ENCODE measurements at regions not wholly inside any gene's neighbourhood (a gene's known extent, or its start where the extent isn't known, plus 50 kb on each side); places are given as distances from the start of the nearest gene placed in this dataset.

DNA sequence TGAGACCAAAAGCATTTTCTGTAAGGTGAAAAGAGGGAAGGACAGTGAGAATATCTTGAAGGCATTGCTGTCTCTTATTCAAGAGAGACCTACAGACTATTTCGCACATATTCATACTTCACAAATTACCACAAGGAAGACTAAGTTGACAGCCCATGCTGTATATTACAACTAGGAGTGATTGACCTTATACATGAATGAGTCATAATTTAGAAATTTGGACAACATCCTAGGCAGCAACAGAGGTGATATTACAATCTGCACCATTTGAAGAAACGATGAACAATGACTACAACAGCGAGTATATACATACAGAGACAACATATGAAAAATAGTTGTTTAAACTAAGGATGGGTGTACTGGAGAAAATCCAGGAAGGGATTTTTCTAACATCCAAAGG is 971.7 kb downstream of the CDH11 start:
- H3K27ac ChIP-seq (ENCODE audit: low read length), result no peak overlapping the region
- H4K20me1 ChIP-seq (ENCODE audit: insufficient read depth), result no peaks in the 10 kb centered on the region
- no peak overlapping the region for H2AFZ ChIP-seq (ENCODE audit: low read depth, low read length)
- H3K9me3 ChIP-seq (ENCODE audit: low read length), result no peaks in the 10 kb centered on the region
- no peak for TF ChIP-seq EP300 (conservative IDR thresholded peaks at IDR 0.05; ENCODE audit: poor library complexity, severe bottlenecking)
- no peak for TF ChIP-seq RAD21 (conservative IDR thresholded peaks at IDR 0.05)
- TF ChIP-seq, protein P1, sequence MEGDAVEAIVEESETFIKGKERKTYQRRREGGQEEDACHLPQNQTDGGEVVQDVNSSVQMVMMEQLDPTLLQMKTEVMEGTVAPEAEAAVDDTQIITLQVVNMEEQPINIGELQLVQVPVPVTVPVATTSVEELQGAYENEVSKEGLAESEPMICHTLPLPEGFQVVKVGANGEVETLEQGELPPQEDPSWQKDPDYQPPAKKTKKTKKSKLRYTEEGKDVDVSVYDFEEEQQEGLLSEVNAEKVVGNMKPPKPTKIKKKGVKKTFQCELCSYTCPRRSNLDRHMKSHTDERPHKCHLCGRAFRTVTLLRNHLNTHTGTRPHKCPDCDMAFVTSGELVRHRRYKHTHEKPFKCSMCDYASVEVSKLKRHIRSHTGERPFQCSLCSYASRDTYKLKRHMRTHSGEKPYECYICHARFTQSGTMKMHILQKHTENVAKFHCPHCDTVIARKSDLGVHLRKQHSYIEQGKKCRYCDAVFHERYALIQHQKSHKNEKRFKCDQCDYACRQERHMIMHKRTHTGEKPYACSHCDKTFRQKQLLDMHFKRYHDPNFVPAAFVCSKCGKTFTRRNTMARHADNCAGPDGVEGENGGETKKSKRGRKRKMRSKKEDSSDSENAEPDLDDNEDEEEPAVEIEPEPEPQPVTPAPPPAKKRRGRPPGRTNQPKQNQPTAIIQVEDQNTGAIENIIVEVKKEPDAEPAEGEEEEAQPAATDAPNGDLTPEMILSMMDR (IDR thresholded peaks at IDR 0.05; ENCODE audit: poor library complexity, severe bottlenecking), result no peak
- TF ChIP-seq, protein P2, sequence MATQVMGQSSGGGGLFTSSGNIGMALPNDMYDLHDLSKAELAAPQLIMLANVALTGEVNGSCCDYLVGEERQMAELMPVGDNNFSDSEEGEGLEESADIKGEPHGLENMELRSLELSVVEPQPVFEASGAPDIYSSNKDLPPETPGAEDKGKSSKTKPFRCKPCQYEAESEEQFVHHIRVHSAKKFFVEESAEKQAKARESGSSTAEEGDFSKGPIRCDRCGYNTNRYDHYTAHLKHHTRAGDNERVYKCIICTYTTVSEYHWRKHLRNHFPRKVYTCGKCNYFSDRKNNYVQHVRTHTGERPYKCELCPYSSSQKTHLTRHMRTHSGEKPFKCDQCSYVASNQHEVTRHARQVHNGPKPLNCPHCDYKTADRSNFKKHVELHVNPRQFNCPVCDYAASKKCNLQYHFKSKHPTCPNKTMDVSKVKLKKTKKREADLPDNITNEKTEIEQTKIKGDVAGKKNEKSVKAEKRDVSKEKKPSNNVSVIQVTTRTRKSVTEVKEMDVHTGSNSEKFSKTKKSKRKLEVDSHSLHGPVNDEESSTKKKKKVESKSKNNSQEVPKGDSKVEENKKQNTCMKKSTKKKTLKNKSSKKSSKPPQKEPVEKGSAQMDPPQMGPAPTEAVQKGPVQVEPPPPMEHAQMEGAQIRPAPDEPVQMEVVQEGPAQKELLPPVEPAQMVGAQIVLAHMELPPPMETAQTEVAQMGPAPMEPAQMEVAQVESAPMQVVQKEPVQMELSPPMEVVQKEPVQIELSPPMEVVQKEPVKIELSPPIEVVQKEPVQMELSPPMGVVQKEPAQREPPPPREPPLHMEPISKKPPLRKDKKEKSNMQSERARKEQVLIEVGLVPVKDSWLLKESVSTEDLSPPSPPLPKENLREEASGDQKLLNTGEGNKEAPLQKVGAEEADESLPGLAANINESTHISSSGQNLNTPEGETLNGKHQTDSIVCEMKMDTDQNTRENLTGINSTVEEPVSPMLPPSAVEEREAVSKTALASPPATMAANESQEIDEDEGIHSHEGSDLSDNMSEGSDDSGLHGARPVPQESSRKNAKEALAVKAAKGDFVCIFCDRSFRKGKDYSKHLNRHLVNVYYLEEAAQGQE (IDR thresholded peaks at IDR 0.05; ENCODE audit: borderline replicate concordance), result no peak
- no peak for TF ChIP-seq TAF1 (IDR thresholded peaks at IDR 0.05; ENCODE audit: low read depth)
- H3K4me3 ChIP-seq (ENCODE audit: low read length), result no peak overlapping the region
- H3F3A ChIP-seq (ENCODE audit: insufficient read depth, low read length, poor library complexity, severe bottlenecking), result no peaks in the 10 kb centered on the region
- no peaks in the 10 kb centered on the region for H3K9me2 ChIP-seq (ENCODE audit: insufficient read depth, low read length)
- H3K4me2 ChIP-seq (ENCODE audit: low read length), result no peak overlapping the region
- H3K27me3 ChIP-seq (ENCODE audit: insufficient read depth, low read depth, low read length), result no peaks in the 10 kb centered on the region
- no peaks in the 10 kb centered on the region for H3K79me2 ChIP-seq (replicated peaks; ENCODE audit: insufficient read depth, low read length)
- H3K9ac ChIP-seq (ENCODE audit: low read length), result no peak overlapping the region
- H3K36me3 ChIP-seq (ENCODE audit: insufficient read depth, low read length), result no peaks in the 10 kb centered on the region

DNA sequence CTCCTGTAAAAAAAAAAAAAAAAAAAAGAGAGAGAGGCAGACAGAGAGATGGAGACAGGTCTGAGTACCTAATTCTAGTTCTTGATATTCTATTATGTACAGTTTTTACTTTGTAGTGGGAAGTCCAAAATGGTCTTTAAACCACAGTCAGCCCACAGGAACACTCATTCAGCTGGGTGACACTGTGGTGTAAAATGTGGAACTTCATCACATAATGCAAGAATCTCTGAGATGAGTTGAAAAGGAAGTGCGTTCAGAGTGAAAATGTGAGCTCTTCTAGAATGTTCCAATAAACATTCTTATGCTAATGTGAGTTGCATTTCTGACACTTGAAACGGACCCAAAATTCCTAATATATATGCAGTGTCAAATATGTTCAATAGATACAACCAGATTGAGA is 972.1 kb downstream of the CDH11 start:
- Histone ChIP-seq H3K4me3 (ENCODE audit: low read length) (no peak overlapping the region), H2AFZ (ENCODE audit: low read depth, low read length) (no peak overlapping the region), H3K27ac (ENCODE audit: low read length) (no peak overlapping the region), H3F3A (ENCODE audit: insufficient read depth, low read length, poor library complexity, severe bottlenecking) (no peaks in the 10 kb centered on the region), H3K9me3 (ENCODE audit: low read length) (no peaks in the 10 kb centered on the region), H3K79me2 (replicated peaks; ENCODE audit: insufficient read depth, low read length) (no peaks in the 10 kb centered on the region), H4K20me1 (ENCODE audit: insufficient read depth) (no peaks in the 10 kb centered on the region), H3K36me3 (ENCODE audit: insufficient read depth, low read length) (no peaks in the 10 kb centered on the region), H3K27me3 (ENCODE audit: insufficient read depth, low read depth, low read length) (no peaks in the 10 kb centered on the region), H3K9ac (ENCODE audit: low read length) (no peak overlapping the region), H3K9me2 (ENCODE audit: insufficient read depth, low read length) (no peaks in the 10 kb centered on the region), H3K4me2 (ENCODE audit: low read length) (no peak overlapping the region)
- no peak for TF ChIP-seq POLR2AphosphoS5 (IDR thresholded peaks at IDR 0.05)
- no peak for TF ChIP-seq RAD21 (conservative IDR thresholded peaks at IDR 0.05)
- TF ChIP-seq, protein P2 (IDR thresholded peaks at IDR 0.05; ENCODE audit: borderline replicate concordance), result no peak
- no peak for TF ChIP-seq SMC3 (conservative IDR thresholded peaks at IDR 0.05; ENCODE audit: poor library complexity)
